ENCODE measurements at regions not wholly inside any gene's neighbourhood (a gene's known extent, or its start where the extent isn't known, plus 50 kb on each side); places are given as distances from the start of the nearest gene placed in this dataset.

DNA sequence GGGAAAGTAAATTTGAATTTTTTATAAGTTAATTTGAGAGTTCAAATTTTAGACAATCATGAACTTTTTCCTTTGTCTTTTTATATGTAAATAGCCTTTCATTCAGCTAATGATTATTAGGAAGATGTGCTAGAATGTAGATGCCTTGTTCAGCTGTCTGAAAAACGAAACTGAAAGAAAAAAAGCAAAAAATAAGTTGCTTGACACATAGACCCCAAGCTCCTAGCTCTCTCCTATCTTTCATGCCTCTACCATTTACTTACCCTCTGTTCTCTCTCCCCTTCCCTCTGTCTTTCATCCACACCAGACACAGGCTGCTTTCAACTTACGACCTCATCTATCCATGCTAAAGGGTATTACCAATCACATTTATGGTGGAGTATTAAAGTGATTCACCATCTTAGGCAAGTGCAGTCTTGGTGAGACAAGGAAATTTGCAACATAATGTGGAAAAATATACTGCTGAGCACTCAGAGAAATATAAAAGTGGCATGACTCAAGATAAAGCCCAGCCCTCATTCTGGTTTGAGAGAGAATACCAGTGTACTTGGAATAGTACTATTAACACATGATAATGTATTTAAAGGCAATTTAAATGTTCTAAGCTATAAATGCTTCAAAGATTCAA lies 425.6 kb downstream of the SUCLG1 start (continued):
- TF ChIP-seq, protein P1, sequence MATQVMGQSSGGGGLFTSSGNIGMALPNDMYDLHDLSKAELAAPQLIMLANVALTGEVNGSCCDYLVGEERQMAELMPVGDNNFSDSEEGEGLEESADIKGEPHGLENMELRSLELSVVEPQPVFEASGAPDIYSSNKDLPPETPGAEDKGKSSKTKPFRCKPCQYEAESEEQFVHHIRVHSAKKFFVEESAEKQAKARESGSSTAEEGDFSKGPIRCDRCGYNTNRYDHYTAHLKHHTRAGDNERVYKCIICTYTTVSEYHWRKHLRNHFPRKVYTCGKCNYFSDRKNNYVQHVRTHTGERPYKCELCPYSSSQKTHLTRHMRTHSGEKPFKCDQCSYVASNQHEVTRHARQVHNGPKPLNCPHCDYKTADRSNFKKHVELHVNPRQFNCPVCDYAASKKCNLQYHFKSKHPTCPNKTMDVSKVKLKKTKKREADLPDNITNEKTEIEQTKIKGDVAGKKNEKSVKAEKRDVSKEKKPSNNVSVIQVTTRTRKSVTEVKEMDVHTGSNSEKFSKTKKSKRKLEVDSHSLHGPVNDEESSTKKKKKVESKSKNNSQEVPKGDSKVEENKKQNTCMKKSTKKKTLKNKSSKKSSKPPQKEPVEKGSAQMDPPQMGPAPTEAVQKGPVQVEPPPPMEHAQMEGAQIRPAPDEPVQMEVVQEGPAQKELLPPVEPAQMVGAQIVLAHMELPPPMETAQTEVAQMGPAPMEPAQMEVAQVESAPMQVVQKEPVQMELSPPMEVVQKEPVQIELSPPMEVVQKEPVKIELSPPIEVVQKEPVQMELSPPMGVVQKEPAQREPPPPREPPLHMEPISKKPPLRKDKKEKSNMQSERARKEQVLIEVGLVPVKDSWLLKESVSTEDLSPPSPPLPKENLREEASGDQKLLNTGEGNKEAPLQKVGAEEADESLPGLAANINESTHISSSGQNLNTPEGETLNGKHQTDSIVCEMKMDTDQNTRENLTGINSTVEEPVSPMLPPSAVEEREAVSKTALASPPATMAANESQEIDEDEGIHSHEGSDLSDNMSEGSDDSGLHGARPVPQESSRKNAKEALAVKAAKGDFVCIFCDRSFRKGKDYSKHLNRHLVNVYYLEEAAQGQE (IDR thresholded peaks at IDR 0.05), result no peak

DNA sequence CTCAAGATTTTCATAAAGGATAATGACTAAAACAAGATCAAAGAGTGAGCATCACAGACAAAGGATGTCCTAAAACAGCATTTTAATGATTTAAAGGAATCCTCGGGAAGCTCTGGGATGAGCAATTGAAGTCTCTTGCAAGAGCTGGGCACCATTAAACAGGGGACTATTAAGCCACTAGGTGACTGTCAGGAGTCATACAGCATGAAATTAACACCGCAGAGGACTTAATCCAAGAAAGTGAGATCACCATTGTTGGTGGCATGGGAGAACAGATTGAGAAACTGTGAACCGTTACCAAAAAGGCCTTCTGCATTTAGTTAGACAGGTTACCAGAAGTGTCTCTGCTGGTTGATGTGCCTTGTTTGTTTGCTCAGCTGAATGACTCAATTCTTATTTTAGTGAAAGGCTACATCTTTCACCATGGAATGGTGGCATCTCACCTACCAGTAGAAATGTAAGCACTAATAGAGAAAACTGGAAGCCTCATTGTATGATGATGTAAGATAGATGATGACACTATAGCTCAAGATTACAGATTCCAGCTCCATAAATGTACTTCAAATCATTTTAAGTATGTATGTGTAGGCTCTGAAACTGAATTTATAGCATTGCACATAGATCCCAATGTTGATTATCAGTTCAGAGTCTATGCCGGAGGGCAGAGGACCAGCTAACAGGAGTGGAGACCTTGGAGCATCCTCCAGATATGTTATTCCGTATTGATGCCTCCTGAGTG lies 427.6 kb downstream of the SUCLG1 start:
- Histone ChIP-seq H3K4me2 (no peak overlapping the region), H3K9me3 (no peaks in the 10 kb centered on the region), H3K27ac (no peak overlapping the region), H3K4me3 (no peak overlapping the region), H3K4me1 (no peaks in the 10 kb centered on the region)
- no peak for TF ChIP-seq SMC3 (IDR thresholded peaks at IDR 0.05)
- POLR2A ChIA-PET, result no interaction called here
- no peak for ATAC-seq
- WGBS (ENCODE audit: missing lambda C conversion rate), result 43% methylated on average over 5 of the region's 5 CpGs
- no peak for DNase-seq (ENCODE audit: low read depth in 1 of 2, low spot score in 1 of 2)
- no peak for FAIRE-seq
- CTCF ChIA-PET, result interaction anchor here (0.5 to 2.7 kb wide), 5 partner anchors 9 to 1134 kb away, joined by 3 to 11 read pairs (median 4); no protein-coding TSS in a partner anchor

DNA sequence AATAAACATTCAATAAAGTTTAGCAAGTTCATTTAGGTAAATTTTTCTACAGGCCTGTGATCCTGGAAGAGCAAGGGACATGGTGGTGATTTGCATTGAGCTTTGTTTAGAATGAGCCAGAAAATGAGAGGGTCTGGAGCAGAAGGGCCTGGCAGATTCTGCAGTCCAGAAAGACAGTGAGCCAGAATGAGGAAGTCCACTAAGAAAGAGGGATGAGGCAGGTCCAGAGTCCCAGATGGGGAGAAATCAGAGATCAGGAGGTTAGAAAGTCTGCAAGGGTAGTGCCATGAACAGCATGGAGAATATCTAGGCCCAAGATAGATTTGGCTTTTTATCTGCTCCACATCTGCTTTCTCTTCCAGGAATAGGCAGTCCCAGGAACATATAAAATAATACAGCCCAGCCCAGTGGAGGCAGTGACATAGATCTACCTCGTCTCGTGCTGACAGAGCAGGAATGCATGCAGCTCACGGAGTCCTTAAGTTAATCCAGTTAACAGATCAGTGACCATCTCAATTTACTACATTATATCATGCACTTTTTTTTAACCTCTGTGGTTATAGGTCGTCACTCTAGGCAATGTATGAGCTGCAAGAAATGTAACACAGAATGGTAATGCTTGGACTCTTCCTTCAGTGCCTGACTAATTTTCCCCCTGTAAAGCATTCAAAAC lies 429.0 kb downstream of the SUCLG1 start:
- no peak overlapping the region for H3K4me2 ChIP-seq
- no peak for FAIRE-seq
- H3K4me3 ChIP-seq, result no peak overlapping the region
- TF ChIP-seq, protein P2, sequence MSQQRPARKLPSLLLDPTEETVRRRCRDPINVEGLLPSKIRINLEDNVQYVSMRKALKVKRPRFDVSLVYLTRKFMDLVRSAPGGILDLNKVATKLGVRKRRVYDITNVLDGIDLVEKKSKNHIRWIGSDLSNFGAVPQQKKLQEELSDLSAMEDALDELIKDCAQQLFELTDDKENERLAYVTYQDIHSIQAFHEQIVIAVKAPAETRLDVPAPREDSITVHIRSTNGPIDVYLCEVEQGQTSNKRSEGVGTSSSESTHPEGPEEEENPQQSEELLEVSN (IDR thresholded peaks at IDR 0.05; ENCODE audit: borderline replicate concordance, low read depth), result no peak
- TF ChIP-seq CHD4 (IDR thresholded peaks at IDR 0.05; ENCODE audit: borderline replicate concordance) (no peak), FOSB (CRISPR knock-in tag; IDR thresholded peaks at IDR 0.05) (no peak), RCOR1 (IDR thresholded peaks at IDR 0.05; ENCODE audit: low read depth, low read length) (no peak), KDM5A (IDR thresholded peaks at IDR 0.05) (no peak), HOXB5 (CRISPR knock-in tag; IDR thresholded peaks at IDR 0.05) (no peak), CEBPB (IDR thresholded peaks at IDR 0.05) (no peak), TP53 (CRISPR knock-in tag; IDR thresholded peaks at IDR 0.05) (no peak), GATA3 (IDR thresholded peaks at IDR 0.05; ENCODE audit: borderline replicate concordance) (no peak), ZNF302 (CRISPR knock-in tag; IDR thresholded peaks at IDR 0.05) (no peak), MAZ (IDR thresholded peaks at IDR 0.05; ENCODE audit: borderline replicate concordance, low read depth, low read length) (no peak)
- TF ChIP-seq, protein P3, sequence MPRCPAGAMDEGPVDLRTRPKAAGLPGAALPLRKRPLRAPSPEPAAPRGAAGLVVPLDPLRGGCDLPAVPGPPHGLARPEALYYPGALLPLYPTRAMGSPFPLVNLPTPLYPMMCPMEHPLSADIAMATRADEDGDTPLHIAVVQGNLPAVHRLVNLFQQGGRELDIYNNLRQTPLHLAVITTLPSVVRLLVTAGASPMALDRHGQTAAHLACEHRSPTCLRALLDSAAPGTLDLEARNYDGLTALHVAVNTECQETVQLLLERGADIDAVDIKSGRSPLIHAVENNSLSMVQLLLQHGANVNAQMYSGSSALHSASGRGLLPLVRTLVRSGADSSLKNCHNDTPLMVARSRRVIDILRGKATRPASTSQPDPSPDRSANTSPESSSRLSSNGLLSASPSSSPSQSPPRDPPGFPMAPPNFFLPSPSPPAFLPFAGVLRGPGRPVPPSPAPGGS (IDR thresholded peaks at IDR 0.05), result no peak
- TF ChIP-seq, protein P4, sequence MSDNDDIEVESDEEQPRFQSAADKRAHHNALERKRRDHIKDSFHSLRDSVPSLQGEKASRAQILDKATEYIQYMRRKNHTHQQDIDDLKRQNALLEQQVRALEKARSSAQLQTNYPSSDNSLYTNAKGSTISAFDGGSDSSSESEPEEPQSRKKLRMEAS (IDR thresholded peaks at IDR 0.05), result no peak
- TF ChIP-seq, protein P1 (IDR thresholded peaks at IDR 0.05), result no peak
- TF ChIP-seq, protein P5, sequence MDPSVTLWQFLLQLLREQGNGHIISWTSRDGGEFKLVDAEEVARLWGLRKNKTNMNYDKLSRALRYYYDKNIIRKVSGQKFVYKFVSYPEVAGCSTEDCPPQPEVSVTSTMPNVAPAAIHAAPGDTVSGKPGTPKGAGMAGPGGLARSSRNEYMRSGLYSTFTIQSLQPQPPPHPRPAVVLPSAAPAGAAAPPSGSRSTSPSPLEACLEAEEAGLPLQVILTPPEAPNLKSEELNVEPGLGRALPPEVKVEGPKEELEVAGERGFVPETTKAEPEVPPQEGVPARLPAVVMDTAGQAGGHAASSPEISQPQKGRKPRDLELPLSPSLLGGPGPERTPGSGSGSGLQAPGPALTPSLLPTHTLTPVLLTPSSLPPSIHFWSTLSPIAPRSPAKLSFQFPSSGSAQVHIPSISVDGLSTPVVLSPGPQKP (IDR thresholded peaks at IDR 0.05; ENCODE audit: low read depth, low read length), result no peak
- WGBS (ENCODE audit: missing lambda C conversion rate), result 26% methylated on average over 4 of the region's 4 CpGs
- H3K9me3 ChIP-seq, result no peaks in the 10 kb centered on the region
- H3K27ac ChIP-seq, result no peak overlapping the region
- ATAC-seq, result no peak
- DNase-seq (ENCODE audit: low read depth in 1 of 2, low spot score in 1 of 2), result no peak
- ChIA-PET CTCF (interaction anchor here (1.0 to 2.7 kb wide), 3 partner anchors 11 to 284 kb away, joined by 3 to 11 read pairs (median 7); no protein-coding TSS in a partner anchor), POLR2A (no interaction called here)
- H3K4me1 ChIP-seq, result no peaks in the 10 kb centered on the region
